ENCODE measurements at regions not wholly inside any gene's neighbourhood (a gene's known extent, or its start where the extent isn't known, plus 50 kb on each side); places are given as distances from the start of the nearest gene placed in this dataset.
A peak's percentile ranks its signal among the peaks of the same experiment; 100 is the strongest.

DNA sequence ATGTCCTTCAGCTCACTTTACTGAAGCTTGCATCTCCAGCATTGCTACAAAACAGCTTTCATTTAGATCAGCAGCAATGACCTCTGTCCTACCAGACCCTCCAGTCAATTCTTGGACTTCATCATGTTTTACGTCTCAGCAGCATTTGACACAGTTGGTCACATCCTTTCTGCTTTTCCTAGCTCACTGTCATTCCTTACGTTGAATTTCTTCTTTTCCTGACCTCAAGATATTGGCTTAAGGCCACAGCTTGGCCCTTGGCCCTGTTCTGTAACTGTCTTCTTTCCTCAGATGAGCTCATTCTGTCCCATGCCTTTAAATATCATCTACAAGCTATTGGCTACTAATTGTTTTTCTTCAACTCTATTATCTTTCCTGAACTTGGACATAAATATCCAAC, 576.2 kb upstream of the KCNMB2 start:
- Histone ChIP-seq H3F3A (ENCODE audit: control insufficient read depth, insufficient read depth) (no peaks in the 10 kb centered on the region), H3K36me3 (ENCODE audit: control insufficient read depth, low read length) (no peaks in the 10 kb centered on the region; the same call in 1 of the 2 replicates), H3K9me3 (ENCODE audit: control insufficient read depth, insufficient read depth, low read length) (no peaks in the 10 kb centered on the region), H3K27me3 (ENCODE audit: control insufficient read depth, low read length) (no peaks in the 10 kb centered on the region), H3K79me2 (ENCODE audit: control insufficient read depth, low read length) (no peaks in the 10 kb centered on the region), H3K27ac (ENCODE audit: low read depth, low read length) (no peak overlapping the region), H3K4me2 (ENCODE audit: low read length) (peak overlapping the region; percentile 55), H3K4me1 (ENCODE audit: control insufficient read depth, low read length) (peaks cover 34% of the 10 kb centered on the region), H3K9me2 (replicated peaks; ENCODE audit: control insufficient read depth, low read length) (no peaks in the 10 kb centered on the region; the same call in 1 of the 2 replicates), H3K4me3 (ENCODE audit: low read length) (peak overlapping the region; percentile 25; the same call in 1 of the 2 replicates), H4K20me1 (ENCODE audit: control insufficient read depth, insufficient read depth, low read depth, low read length) (no peaks in the 10 kb centered on the region)
- TF ChIP-seq, protein P1, sequence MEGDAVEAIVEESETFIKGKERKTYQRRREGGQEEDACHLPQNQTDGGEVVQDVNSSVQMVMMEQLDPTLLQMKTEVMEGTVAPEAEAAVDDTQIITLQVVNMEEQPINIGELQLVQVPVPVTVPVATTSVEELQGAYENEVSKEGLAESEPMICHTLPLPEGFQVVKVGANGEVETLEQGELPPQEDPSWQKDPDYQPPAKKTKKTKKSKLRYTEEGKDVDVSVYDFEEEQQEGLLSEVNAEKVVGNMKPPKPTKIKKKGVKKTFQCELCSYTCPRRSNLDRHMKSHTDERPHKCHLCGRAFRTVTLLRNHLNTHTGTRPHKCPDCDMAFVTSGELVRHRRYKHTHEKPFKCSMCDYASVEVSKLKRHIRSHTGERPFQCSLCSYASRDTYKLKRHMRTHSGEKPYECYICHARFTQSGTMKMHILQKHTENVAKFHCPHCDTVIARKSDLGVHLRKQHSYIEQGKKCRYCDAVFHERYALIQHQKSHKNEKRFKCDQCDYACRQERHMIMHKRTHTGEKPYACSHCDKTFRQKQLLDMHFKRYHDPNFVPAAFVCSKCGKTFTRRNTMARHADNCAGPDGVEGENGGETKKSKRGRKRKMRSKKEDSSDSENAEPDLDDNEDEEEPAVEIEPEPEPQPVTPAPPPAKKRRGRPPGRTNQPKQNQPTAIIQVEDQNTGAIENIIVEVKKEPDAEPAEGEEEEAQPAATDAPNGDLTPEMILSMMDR (IDR thresholded peaks at IDR 0.05; ENCODE audit: low read depth, low read length, poor library complexity, severe bottlenecking), result no peak
- no peak for TF ChIP-seq EZH2phosphoT487 (IDR thresholded peaks at IDR 0.05; ENCODE audit: borderline replicate concordance, low read length)

DNA sequence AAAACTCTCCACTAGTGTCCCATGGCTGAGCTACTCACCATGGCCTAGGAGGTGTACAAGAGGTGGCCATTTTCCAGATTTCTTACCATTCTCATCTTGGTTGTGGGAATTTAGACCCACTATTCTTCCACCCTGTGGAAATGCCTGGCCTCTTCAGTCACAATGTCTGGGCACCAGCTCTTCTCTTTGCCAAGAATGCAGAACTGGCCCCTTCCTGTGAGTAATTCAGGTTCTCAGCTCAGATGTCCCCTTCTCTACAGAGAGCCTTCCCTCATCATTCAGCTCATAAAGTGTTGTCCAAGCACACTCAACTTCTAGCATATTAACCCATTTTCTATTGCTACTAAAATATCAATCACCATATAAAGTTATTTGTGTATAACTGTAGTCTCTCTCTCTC, 575.5 kb upstream of the KCNMB2 start:
- Histone ChIP-seq H3K4me1 (ENCODE audit: control insufficient read depth, low read length) (peaks cover 34% of the 10 kb centered on the region), H3K4me2 (ENCODE audit: low read length) (no peak overlapping the region), H3F3A (ENCODE audit: control insufficient read depth, insufficient read depth) (no peaks in the 10 kb centered on the region), H3K9me3 (ENCODE audit: control insufficient read depth, insufficient read depth, low read length) (no peaks in the 10 kb centered on the region), H3K27ac (ENCODE audit: low read depth, low read length) (no peak overlapping the region), H3K9me2 (replicated peaks; ENCODE audit: control insufficient read depth, low read length) (no peaks in the 10 kb centered on the region; the same call in 1 of the 2 replicates), H3K4me3 (ENCODE audit: low read length) (no peak overlapping the region), H3K27me3 (ENCODE audit: control insufficient read depth, low read length) (no peaks in the 10 kb centered on the region), H4K20me1 (ENCODE audit: control insufficient read depth, insufficient read depth, low read depth, low read length) (no peaks in the 10 kb centered on the region), H3K79me2 (ENCODE audit: control insufficient read depth, low read length) (no peaks in the 10 kb centered on the region), H3K36me3 (ENCODE audit: control insufficient read depth, low read length) (no peaks in the 10 kb centered on the region; the same call in 1 of the 2 replicates)
- TF ChIP-seq, protein P1 (IDR thresholded peaks at IDR 0.05; ENCODE audit: low read depth, low read length, poor library complexity, severe bottlenecking), result no peak
- no peak for TF ChIP-seq EZH2phosphoT487 (IDR thresholded peaks at IDR 0.05; ENCODE audit: borderline replicate concordance, low read length)

DNA sequence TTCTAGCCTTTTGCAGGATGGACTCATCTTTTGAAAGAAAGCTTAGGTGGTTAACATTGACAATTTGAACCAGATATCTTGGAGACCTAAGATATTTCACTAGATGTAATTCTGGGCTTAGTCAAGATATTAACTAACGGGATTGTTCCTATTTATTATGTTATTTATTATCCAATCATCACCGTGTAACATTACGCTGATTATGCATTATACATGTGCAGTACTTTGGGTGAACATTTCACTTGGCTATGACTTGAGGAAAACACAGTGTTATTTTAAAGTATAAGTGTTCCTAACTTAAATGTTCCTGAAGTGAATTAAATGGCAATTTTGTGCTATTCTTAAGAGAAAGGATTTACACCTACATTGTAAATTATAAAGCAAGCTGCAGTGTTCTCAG, 574.5 kb upstream of the KCNMB2 start:
- TF ChIP-seq EZH2phosphoT487 (IDR thresholded peaks at IDR 0.05; ENCODE audit: borderline replicate concordance, low read length), result no peak
- TF ChIP-seq, protein P1 (IDR thresholded peaks at IDR 0.05; ENCODE audit: low read depth, low read length, poor library complexity, severe bottlenecking), result no peak

More for the DNA sequence above, 574.5 kb upstream of the KCNMB2 start:
- H3K27me3 ChIP-seq (ENCODE audit: control insufficient read depth, low read length), result no peaks in the 10 kb centered on the region
- peaks cover 34% of the 10 kb centered on the region for H3K4me1 ChIP-seq (ENCODE audit: control insufficient read depth, low read length)
- no peaks in the 10 kb centered on the region for H3F3A ChIP-seq (ENCODE audit: control insufficient read depth, insufficient read depth)
- H3K4me2 ChIP-seq (ENCODE audit: low read length), result no peak overlapping the region
- no peak overlapping the region for H3K4me3 ChIP-seq (ENCODE audit: low read length)
- no peaks in the 10 kb centered on the region for H3K9me3 ChIP-seq (ENCODE audit: control insufficient read depth, insufficient read depth, low read length)
- H3K27ac ChIP-seq (ENCODE audit: low read depth, low read length), result no peak overlapping the region
- H3K36me3 ChIP-seq (ENCODE audit: control insufficient read depth, low read length), result no peaks in the 10 kb centered on the region; the same call in 1 of the 2 replicates
- H4K20me1 ChIP-seq (ENCODE audit: control insufficient read depth, insufficient read depth, low read depth, low read length), result no peaks in the 10 kb centered on the region
- H3K9me2 ChIP-seq (replicated peaks; ENCODE audit: control insufficient read depth, low read length), result no peaks in the 10 kb centered on the region; the same call in 1 of the 2 replicates
- no peaks in the 10 kb centered on the region for H3K79me2 ChIP-seq (ENCODE audit: control insufficient read depth, low read length)
